ENCODE measurements at regions not wholly inside any gene's neighbourhood (a gene's known extent, or its start where the extent isn't known, plus 50 kb on each side); places are given as distances from the start of the nearest gene placed in this dataset.

GRCh38 chr22:25367756-25368155, 148.3 kb downstream of the CRYBB2 start:
- in situ Hi-C loops (cut with MboI): no loop called here
- Histone ChIP-seq H3F3A (ENCODE audit: insufficient read depth) (no peaks in the 10 kb centered on the region), H3K79me2 (ENCODE audit: insufficient read depth) (no peaks in the 10 kb centered on the region; the same call in 1 of the 2 replicates), H3K27ac (no peak overlapping the region), H3K9me3 (ENCODE audit: low read depth) (no peaks in the 10 kb centered on the region), H3K9ac (no peak overlapping the region), H2AFZ (no peak overlapping the region), H3K36me3 (ENCODE audit: low read depth) (no peaks in the 10 kb centered on the region), H3K27me3 (replicated peaks; ENCODE audit: insufficient read depth) (no peaks in the 10 kb centered on the region), H3K9me2 (ENCODE audit: insufficient read depth) (no peaks in the 10 kb centered on the region), H3K4me3 (no peak overlapping the region), H3K4me2 (ENCODE audit: unreplicated experiment) (no peak overlapping the region), H4K20me1 (ENCODE audit: insufficient read depth) (no peaks in the 10 kb centered on the region), H3K4me1 (ENCODE audit: insufficient read depth) (0 out of 2 replicates have a peak, but pooled peaks cover 6% of the 10 kb centered on the region)
- TF ChIP-seq EZH2phosphoT487 (IDR thresholded peaks at IDR 0.05; ENCODE audit: insufficient read depth, low read depth) (no peak), EZH2 (IDR thresholded peaks at IDR 0.05; ENCODE audit: insufficient read depth, poor library complexity, severe bottlenecking) (no peak)
- WGBS, 2 experiments (ENCODE audit: low coverage in 1 of 2, low lambda C conversion rate in 2 of 2, missing lambda C conversion rate in 2 of 2): 90 to 93% methylated on average over 18 of the region's 18 CpGs
- no peak for DNase-seq

GRCh38 chr22:25368271-25368670, 148.8 kb downstream of the CRYBB2 start:
- H3F3A ChIP-seq (ENCODE audit: insufficient read depth): no peaks in the 10 kb centered on the region
- H3K4me2 ChIP-seq (ENCODE audit: unreplicated experiment): no peak overlapping the region
- no peaks in the 10 kb centered on the region for H3K9me3 ChIP-seq (ENCODE audit: low read depth)
- peak; percentile 84 for DNase-seq
- 0 out of 2 replicates have a peak, but pooled peaks cover 6% of the 10 kb centered on the region for H3K4me1 ChIP-seq (ENCODE audit: insufficient read depth)
- H3K79me2 ChIP-seq (ENCODE audit: insufficient read depth): no peaks in the 10 kb centered on the region; the same call in 1 of the 2 replicates
- H3K36me3 ChIP-seq (ENCODE audit: low read depth): no peaks in the 10 kb centered on the region
- H3K9me2 ChIP-seq (ENCODE audit: insufficient read depth): no peaks in the 10 kb centered on the region
- in situ Hi-C loops (cut with MboI): no loop called here
- H3K4me3 ChIP-seq: no peak overlapping the region
- H3K27ac ChIP-seq: no peak overlapping the region
- no peaks in the 10 kb centered on the region for H4K20me1 ChIP-seq (ENCODE audit: insufficient read depth)
- H3K27me3 ChIP-seq (replicated peaks; ENCODE audit: insufficient read depth): no peaks in the 10 kb centered on the region
- 21 to 25% methylated on average over 5 of the region's 5 CpGs for WGBS, 2 experiments (ENCODE audit: low coverage in 1 of 2, low lambda C conversion rate in 2 of 2, missing lambda C conversion rate in 2 of 2)
- TF ChIP-seq EZH2 (IDR thresholded peaks at IDR 0.05; ENCODE audit: insufficient read depth, poor library complexity, severe bottlenecking): no peak
- TF ChIP-seq EZH2phosphoT487 (IDR thresholded peaks at IDR 0.05; ENCODE audit: insufficient read depth, low read depth): no peak
- H2AFZ ChIP-seq: no peak overlapping the region
- H3K9ac ChIP-seq: no peak overlapping the region

GRCh38 chr22:25369041-25369440, 149.6 kb downstream of the CRYBB2 start:
- Histone ChIP-seq H3K9ac (no peak overlapping the region), H4K20me1 (ENCODE audit: insufficient read depth) (no peaks in the 10 kb centered on the region), H3K4me3 (no peak overlapping the region), H3K27ac (no peak overlapping the region), H3K36me3 (ENCODE audit: low read depth) (no peaks in the 10 kb centered on the region), H3K4me1 (ENCODE audit: insufficient read depth) (0 out of 2 replicates have a peak, but pooled peaks cover 6% of the 10 kb centered on the region), H3K9me3 (ENCODE audit: low read depth) (no peaks in the 10 kb centered on the region), H3K4me2 (ENCODE audit: unreplicated experiment) (no peak overlapping the region), H3K27me3 (replicated peaks; ENCODE audit: insufficient read depth) (no peaks in the 10 kb centered on the region), H2AFZ (no peak overlapping the region), H3F3A (ENCODE audit: insufficient read depth) (no peaks in the 10 kb centered on the region), H3K9me2 (ENCODE audit: insufficient read depth) (no peaks in the 10 kb centered on the region), H3K79me2 (ENCODE audit: insufficient read depth) (no peaks in the 10 kb centered on the region; the same call in 1 of the 2 replicates)
- no peak for TF ChIP-seq EZH2 (IDR thresholded peaks at IDR 0.05; ENCODE audit: insufficient read depth, poor library complexity, severe bottlenecking)
- TF ChIP-seq EZH2phosphoT487 (IDR thresholded peaks at IDR 0.05; ENCODE audit: insufficient read depth, low read depth): no peak
- DNase-seq: no peak
- in situ Hi-C loops (cut with MboI): no loop called here
- WGBS, 2 experiments (ENCODE audit: low coverage in 1 of 2, low lambda C conversion rate in 2 of 2, missing lambda C conversion rate in 2 of 2): 69 to 75% methylated on average over 5 of the region's 5 CpGs

DNA sequence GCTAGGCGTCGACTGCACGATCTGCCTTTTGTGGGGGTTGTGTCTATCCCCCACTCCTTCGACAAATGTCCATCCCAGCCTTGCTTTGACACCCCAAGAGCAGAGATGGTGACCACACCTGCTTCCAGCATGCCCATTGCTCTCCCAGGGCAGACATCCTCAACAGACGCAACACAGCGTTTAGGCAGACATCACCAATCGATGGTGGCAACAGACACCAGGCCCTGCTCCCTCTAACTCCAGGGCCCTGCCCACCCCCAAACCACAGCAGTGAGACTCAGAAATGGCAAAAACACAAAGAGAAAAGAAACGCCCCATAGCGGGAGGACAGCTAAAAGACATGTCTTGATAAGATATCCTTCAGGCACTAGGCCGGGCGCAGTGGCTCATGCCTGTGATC, 150.9 kb downstream of the CRYBB2 start:
- 0 out of 2 replicates have a peak, but pooled peaks cover 6% of the 10 kb centered on the region for H3K4me1 ChIP-seq (ENCODE audit: insufficient read depth)
- no peak overlapping the region for H3K9ac ChIP-seq
- H3F3A ChIP-seq (ENCODE audit: insufficient read depth): no peaks in the 10 kb centered on the region
- in situ Hi-C loops (cut with MboI): no loop called here
- no peak overlapping the region for H3K27ac ChIP-seq
- H3K79me2 ChIP-seq (ENCODE audit: insufficient read depth): no peaks in the 10 kb centered on the region; the same call in 1 of the 2 replicates
- DNase-seq: no peak
- WGBS, 2 experiments (ENCODE audit: low coverage in 1 of 2, low lambda C conversion rate in 2 of 2, missing lambda C conversion rate in 2 of 2): 96 to 97% methylated on average over 11 of the region's 11 CpGs
- H4K20me1 ChIP-seq (ENCODE audit: insufficient read depth): no peaks in the 10 kb centered on the region
- no peaks in the 10 kb centered on the region for H3K9me2 ChIP-seq (ENCODE audit: insufficient read depth)
- no peaks in the 10 kb centered on the region for H3K27me3 ChIP-seq (replicated peaks; ENCODE audit: insufficient read depth)
- no peak overlapping the region for H2AFZ ChIP-seq
- H3K4me3 ChIP-seq: no peak overlapping the region
- H3K9me3 ChIP-seq (ENCODE audit: low read depth): no peaks in the 10 kb centered on the region
- no peak overlapping the region for H3K4me2 ChIP-seq (ENCODE audit: unreplicated experiment)
- H3K36me3 ChIP-seq (ENCODE audit: low read depth): no peaks in the 10 kb centered on the region
- TF ChIP-seq EZH2 (IDR thresholded peaks at IDR 0.05; ENCODE audit: insufficient read depth, poor library complexity, severe bottlenecking): no peak
- no peak for TF ChIP-seq EZH2phosphoT487 (IDR thresholded peaks at IDR 0.05; ENCODE audit: insufficient read depth, low read depth)

Data from GM23248 (cell line).